Stimulated activated CD4-positive, alpha-beta T cell treated with anti-CD3 and anti-CD28 coated beads, Interleukin-2, amount 100 ng/mL, for 4 hours (primary cell): ENCODE measurements at regions not wholly inside any gene's neighbourhood (a gene's known extent, or its start where the extent isn't known, plus 50 kb on each side); places are given as distances from the start of the nearest gene placed in this dataset.

Experiments
- DNase-seq: peaks from one replicate; pipeline ENCODE4 v3.0.0-alpha.2; 2020; ENCODE audit warnings: low read depth

- no peak for DNase-seq
Measured at GRCh38 chr2:7721413-7721995, 804.3 kb downstream of the RNF144A start.

GRCh38 chr2:7722212-7722910, 805.1 kb downstream of the RNF144A start:
- no peak for DNase-seq

- no peak for DNase-seq
Measured at GRCh38 chr2:7724336-7724735, 807.1 kb downstream of the RNF144A start.

GRCh38 chr2:7725171-7725849, 808.1 kb downstream of the RNF144A start:
- DNase-seq = no peak

- DNase-seq = no peak
Measured at GRCh38 chr2:7725850-7726242, 808.6 kb downstream of the RNF144A start.

GRCh38 chr2:7726989-7727388, 809.8 kb downstream of the RNF144A start:
- DNase-seq = no peak

- DNase-seq = no peak
Measured at GRCh38 chr2:7728388-7728787, 811.2 kb downstream of the RNF144A start.

GRCh38 chr2:7730449-7730848, 813.2 kb downstream of the RNF144A start:
- DNase-seq = no peak

- DNase-seq = no peak
Measured at GRCh38 chr2:7730990-7731389, 813.8 kb downstream of the RNF144A start.

GRCh38 chr2:7732497-7732896, 815.3 kb downstream of the RNF144A start:
- no peak for DNase-seq

GRCh38 chr2:7736646-7737305, 819.6 kb downstream of the RNF144A start:
- no peak for DNase-seq

- DNase-seq = no peak
Measured at GRCh38 chr2:7738596-7738995, 821.4 kb downstream of the RNF144A start.

GRCh38 chr2:7740114-7740513, 822.9 kb downstream of the RNF144A start:
- DNase-seq = no peak

GRCh38 chr2:7742301-7742700, 825.1 kb downstream of the RNF144A start:
- no peak for DNase-seq

GRCh38 chr2:7744827-7745226, 827.6 kb downstream of the RNF144A start:
- DNase-seq = no peak

- no peak for DNase-seq
Measured at GRCh38 chr2:7745369-7745768, 828.2 kb downstream of the RNF144A start.

GRCh38 chr2:7748717-7749415, 831.7 kb downstream of the RNF144A start:
- DNase-seq = no peak

GRCh38 chr2:7749895-7750559, 832.8 kb downstream of the RNF144A start:
- DNase-seq = no peak

- no peak for DNase-seq
Measured at GRCh38 chr2:7752291-7752690, 835.1 kb downstream of the RNF144A start.

- no peak for DNase-seq
Measured at GRCh38 chr2:7753777-7754176, 836.6 kb downstream of the RNF144A start.

- DNase-seq = no peak
Measured at GRCh38 chr2:7755879-7756278, 838.7 kb downstream of the RNF144A start.
